Kidney tubule cell (primary cell): ENCODE measurements at regions not wholly inside any gene's neighbourhood (a gene's known extent, or its start where the extent isn't known, plus 50 kb on each side); places are given as distances from the start of the nearest gene placed in this dataset.

ENCODE experiments used
- DNase-seq: peaks from one replicate; pipeline ENCODE4 v3.0.0-alpha.2; 2018; ENCODE audit warnings: low spot score

DNA sequence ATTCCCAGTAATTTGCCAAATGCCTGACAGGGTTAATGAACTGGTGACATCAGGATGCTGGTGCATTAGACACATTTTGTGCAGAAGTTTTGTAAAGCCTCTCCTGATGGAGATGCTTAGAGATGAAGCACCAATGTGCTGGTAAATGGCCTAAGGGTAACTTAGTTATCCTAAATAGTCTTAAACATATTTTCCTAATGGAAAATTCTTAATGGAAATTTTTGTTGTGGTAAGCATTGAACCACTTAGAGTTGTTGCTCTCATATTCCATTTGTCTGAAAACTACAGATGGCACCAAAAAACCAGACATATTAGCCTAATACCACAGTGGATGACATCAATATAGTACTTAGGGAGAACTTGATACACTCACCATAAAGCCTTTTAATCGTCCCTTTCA is 154.5 kb upstream of the ANK2 start:
- DNase-seq, result no peak

DNA sequence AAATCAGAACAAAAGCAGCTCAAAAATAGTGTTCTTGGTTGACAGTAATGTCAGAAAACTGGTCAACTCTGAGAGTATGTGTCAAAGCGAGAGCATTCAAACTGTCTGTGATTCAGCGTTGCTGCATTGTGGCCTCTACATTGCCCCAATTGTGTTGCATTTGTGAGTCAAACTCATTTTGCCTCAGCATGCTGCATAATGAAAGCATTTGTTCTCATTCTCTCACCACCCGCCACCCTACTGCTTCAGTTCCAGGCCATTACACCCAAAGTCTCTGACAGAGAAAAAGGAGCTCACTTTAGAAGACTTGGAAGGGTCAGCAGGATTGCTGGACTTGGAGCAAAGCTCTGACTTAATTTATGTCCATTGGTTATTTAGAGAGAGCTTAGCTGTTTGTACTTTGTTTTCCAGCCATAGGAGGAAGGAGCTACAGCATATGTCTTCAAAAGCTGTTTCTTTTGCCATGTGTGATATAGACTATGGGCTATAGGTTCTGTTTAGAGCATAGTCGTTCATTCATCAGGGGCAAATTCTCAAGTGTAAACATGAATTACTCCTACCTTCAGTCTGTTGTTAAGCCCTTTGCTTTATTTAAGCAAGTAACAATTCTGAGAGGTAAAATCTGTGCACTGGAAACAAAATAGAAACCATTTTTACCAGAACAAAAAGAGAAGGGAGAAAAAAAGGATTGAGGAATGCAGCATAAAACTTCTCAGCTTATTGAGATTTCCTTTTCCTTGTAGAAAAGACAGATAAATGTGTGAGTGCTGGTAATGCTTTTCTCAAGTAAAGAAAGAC is 153.4 kb upstream of the ANK2 start:
- DNase-seq, result peak; percentile 74

DNA sequence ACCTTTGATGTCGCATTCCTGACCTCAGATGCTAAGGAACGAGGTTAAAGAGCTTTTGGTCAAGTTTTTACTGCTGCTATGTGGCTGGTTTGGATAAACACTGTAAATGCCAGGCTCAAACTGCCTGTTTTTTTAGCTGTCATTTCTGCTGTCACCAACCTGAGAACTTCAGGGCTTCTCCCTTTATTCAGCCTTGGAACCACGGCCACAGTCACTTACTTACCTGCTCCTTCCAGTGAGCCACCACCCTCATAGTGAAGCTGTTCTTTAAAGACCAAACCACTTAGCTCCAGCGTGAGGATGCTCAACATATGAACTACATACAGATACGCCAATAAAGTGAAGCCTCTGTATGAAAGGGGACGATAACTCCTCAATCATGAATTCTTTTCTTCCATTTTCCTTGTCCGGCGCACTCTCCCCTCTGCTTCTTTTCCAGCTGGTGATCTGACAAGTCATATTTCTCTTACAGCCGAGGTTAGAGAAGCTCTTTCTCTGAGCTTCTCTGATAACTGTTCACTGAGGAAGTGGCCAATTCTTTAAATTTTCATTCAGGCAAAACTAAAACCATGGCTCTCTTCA is 152.8 kb upstream of the ANK2 start:
- DNase-seq, result no peak

DNA sequence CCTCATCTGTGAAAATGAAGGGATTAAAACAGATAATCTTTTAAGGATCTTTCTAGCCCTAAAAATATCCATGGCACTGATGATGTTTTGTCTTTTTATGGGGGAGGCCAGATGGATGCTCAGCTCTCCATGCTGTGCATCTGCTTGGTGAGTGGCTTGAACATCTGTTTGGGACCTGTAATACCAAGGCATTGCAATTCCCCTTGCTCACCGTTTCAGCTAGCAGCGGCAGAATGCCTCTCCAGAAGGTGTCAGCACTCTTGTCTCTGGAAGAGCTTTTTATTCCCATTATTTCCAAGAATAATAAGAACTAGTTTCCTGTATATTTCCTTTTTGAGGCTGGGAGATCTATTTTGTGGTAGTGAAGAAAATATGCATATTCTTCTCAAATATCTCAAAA is 151.9 kb upstream of the ANK2 start:
- no peak for DNase-seq

DNA sequence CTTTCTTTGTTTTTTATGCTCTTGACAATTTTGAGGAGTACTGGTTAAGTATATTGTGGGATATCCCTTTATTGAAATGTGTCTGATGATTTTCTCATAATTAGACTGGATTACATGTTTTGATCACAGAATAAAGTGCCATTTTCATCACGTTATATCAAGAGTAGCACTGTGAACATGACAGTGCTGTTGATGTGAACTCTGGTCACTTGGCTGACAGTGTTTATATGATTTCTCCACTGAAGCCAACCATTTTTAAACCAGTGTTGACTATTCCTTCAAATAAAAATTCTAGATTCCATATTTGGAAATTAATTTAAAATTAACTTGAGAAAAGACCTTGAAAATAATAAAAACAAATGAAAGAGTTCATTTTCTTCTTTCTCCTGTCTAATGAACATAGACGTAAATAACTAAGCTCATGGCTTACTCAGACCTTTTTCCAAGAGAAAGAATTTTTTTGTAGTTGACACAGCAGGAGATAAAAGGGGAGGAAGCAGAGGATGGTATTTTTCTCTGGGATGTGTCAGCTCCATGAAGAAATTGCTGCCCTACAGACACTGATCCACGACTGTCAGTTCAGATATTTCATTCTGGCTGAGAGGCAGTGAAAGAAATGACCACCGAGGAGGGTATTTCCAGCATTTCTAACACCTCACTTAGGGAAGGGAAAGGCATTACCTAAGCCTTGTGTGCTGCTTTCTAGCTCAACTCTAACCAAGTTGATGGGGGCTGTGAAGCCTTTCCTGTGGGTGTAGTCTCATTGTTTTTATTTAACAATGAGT is 150.9 kb upstream of the ANK2 start:
- peak; percentile 76 for DNase-seq

DNA sequence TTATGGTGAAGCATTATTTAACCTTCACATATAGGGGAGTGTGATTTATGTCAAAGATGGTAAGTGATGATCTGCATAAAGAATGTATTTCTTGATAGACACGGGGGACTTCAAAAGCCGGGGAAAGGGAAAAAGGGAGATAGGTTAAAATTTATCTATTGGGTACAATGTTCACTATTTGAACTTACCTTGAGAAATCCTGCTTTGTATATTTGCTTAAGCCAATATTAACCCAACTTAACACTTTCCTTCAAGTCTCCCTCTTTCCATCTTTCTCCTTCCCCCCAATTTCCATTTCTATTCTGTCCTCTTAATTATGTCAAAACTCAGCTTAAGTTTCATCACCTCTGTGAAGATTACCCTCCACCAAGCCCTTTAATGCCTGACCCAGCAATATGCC is 149.0 kb upstream of the ANK2 start:
- no peak for DNase-seq

DNA sequence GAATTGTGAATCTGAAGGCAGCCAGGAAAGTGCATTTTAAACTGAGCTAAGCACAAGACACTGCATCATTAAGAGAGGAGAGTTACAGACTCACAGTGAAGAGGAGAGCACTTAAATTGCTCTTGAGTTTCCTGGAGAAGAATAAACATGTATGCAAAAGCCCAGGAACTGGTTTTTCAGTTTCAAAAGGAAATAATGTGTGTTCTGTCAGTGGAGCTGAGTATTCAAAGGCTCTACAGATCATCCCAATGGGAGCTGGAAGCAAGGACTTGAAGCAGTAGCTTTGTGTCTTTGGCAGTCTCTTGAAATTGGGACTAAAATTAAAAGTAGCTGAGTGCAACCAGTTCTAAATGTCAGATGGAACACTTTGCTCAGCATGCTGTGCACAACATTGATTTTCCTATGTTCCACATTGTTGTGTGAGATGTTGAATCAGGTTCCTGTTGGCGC is 147.5 kb upstream of the ANK2 start:
- no peak for DNase-seq

DNA sequence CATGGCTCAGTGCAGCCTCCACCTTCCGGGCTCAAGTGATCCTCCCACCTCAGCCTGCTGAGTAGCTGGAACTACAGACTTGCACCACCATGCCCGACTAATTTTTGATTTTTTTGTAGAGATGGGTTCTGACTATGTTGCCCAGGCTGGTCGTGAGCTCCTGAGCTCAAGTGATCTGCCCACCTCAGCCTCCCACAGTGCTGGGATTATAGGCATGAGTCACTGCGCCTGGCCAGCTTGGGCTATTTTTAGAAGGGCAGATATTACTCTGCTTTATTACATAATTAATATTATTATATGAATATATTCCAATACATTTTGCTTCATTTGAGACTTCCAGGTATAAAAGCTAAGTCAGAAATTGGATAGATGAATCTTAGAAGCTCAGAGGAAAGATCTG is 143.7 kb upstream of the ANK2 start:
- DNase-seq, result no peak

DNA sequence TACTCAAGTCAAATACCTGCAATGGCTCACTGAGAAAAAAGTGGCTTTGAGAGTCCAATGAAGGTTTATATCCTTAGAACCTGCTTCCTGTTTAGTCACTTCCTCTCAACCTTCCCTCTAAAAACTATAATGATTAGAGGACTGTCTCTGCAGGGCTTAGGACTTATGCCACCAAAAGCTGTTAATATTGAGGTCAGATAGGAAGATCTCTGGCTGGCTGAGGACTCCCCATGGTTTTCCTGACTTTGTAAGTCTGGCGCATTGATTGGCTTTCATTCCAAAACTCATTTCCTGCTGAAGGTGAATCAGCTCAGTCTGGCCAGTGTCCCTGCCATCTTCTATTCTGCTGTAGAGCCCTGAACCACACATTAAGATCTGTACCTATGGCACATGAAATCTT is 140.9 kb upstream of the ANK2 start:
- DNase-seq, result peak; percentile 42

DNA sequence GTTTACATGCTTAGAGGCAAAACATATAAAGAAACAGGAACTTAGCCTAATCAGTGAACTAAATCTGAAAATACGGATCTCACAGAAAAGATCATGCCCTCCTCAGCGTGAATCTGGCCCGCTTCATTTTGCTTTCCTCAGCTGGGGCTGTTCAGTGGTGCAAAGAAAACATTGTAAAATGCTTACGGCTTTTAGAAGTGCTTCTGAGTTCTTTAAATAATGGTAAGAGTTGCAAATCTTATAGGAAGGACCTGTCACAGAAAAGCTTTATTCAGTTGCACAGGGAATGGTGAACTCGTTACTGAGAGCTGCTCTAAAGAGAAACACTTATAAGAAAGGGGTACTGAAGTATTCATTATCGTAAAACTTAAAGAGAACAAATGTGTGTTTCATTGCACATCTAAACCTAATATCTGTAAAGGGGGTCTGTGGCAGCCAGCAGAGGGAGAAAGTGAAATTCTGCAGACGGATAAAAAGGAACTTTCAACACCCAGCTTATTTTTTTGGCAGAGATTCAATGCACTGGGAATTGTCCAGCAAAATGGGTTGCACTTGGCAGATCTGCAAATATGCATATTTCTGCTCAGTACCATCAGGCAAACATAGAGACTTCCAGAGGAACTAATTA is 139.2 kb upstream of the ANK2 start:
- peak; percentile 5 for DNase-seq

DNA sequence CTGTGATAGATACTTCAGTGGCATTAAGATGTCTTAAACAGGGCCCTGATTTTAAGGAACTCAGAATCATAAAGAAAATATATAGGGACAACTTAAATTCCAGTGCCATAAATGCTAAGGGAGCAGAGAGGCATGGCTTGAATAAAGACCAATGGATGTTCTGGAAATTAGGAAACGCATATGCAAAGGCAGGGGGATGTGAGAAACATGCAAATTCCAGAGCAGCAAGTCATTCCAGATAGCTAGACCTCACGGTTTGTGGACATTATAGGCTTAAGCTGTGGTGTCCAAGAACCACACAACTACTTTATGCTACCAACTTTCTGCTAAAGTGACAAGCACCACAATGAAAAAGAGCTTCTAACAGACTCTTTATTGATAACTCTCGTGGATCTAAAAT is 132.6 kb upstream of the ANK2 start:
- peak; percentile 11 for DNase-seq

DNA sequence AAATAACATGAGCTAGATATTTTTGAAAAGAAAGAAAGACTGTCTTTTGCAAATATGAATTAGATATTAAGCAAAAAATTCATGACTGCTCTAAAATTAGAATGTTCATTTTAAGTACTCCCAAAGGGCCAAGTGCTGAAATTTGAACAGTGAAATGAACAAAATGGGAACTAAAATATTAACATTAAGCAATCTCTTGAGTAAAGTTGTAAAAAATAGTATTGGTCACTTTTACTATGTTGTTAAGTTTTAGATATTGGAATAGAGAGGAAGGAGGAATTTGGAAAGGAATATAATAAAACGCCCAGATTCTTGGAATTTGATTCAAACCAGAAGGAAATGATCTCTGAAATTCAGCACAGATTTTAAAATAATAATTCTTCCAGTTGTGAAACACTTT is 125.9 kb upstream of the ANK2 start:
- no peak for DNase-seq

DNA sequence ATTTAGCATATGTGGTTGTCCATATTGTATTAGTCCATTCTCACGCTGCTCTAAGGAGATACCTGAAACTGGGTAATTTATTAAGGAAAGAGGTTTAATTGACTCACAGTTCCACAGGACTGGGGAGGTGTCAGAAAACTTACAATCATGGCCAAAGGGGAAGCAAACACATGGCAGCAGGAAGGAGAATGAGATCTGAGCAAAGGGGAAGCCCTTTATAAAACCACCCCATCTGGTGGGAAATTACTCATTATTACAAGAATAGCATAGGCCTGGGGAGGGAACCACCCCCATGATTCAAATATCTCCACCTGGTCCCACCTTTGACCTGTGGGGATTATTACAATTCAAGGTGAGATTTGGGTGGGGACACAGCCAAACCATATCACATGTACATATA is 122.6 kb upstream of the ANK2 start:
- DNase-seq, result no peak

DNA sequence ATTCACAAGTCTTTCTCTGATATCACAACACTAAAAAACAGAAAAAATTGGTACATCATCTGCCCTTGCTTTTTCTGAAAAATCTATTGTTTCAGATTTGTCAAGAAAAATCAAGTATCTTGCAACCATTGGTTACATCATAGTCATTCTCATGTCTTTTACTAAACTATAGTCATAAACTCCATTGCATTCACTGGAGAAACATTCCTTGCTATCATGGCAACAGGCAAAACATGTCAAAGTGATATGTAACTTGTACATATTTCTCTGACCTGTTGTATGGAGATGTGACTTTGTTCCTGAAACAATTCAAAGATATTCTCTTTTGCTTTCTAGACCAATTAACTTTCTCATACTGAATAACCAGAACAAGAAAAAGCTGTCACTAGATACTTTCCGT is 121.9 kb upstream of the ANK2 start:
- DNase-seq, result no peak

DNA sequence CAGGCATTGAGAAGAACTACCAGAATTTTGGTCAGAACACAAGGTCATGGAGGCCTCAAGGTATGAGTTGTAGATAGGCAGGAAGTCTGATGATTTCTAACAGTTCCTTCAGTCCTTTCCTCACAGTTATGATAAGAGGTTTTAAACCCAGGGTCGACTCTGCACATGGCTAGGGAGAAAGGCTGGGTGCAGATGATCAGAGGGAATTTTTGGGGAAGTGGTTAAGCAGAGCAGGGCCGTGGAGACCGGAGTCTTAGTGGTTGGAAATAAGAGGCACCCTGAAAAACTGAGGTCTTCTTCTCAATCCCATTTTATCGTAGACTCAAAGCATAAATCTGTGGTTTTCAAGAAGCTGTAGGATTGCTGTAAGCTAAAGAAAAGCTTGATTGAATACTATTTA is 118.5 kb upstream of the ANK2 start:
- DNase-seq, result no peak

DNA sequence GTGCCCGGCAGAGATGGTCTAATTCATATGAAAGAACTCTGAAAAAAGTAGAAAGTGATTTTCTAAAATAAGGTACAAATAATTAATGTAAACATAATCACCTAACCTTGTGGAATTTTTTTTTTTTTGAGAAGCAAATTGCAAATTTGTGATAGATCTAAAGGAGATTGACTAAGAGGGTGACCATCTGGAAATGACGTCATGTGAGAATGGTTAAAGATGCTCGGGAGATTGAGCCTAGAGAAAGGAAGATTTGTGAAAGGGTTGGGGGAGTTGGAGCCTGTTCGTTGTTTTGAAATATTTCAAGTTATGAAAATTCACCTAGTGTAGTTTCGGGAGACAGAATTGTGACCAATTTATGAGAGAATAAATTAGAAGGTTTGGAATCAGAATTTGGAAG is 115.7 kb upstream of the ANK2 start:
- DNase-seq, result no peak

DNA sequence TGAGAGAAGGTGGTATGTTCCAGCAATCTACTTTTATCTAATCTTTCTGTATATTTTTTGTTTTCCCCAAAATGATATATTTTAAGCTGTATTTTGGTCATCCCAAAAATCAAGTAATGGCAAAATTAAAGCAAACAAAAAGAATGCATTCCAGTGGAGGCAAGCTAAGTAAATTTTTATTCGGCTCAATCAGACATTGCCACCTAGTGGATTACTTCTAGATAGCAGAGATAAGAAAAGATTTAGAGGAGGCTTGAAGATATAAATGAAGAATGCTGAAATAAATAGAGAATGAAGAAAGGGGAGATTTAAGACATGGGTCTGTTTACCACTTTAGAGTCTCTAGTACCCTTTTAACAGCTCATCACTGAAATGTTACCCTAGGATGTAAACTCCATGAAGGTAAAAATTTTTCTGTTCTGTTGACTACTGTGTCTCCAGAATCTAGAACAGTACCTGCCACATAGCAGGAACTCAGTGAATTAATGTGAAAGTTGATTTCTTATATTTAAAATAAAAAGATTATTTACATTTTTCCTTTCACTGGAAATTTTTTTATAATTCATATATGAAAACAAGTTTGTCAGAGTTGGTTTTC is 110.9 kb upstream of the ANK2 start:
- peak; percentile 56 for DNase-seq

DNA sequence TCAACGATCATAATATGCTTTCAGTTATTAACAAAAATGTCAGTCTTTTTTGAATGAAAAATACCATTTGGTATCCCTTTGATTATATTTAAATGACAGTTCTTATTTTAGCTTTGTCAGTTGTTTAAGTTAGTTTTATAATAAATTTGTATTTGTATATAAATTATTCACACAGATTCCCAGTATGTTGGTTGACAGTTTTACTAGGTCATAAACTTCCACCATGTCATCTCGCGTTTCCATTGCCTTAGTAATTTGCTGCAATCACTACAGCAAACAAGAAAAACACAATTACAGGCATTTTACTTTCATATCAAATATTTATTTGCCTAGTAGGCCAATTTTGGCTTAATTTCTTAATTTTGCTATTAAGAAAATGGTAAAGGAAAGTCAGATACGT is 109.6 kb upstream of the ANK2 start:
- no peak for DNase-seq

DNA sequence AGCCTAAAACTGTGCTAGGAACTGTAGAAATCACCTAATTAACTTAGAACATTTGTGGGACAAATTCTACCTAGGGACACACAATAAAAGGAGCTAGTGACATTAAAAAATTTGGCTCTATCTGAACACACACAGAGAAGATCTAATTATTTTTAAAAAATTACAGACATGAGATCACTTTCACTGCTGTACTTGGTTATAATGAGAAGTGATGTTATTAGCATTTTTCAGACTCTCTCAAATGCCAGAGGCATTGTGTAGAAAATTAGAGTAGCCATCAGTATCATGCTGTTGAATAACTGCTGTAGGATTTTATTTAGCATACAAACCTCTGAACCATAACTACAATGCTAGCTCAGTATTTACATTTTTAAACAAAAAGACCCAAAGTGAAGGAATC is 109.1 kb upstream of the ANK2 start:
- no peak for DNase-seq

DNA sequence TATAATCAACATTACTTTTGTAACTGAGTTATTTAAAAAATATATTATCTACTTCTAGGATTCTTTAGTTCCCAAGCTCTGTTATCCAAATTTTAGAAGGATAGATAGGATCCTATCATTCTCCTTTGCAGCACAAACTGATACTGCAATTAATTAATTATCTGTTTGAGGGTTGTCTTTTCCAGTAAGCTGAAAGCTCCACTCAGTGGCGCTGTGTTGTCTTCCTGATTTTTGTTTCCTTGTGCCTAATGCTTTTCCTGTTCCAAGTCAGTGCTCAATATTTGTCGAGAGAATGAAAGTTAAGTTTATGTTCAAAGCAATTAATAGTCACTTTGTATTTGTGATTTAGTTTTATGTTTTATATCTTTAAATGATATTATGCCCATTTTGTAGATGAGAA is 107.4 kb upstream of the ANK2 start:
- DNase-seq, result no peak

DNA sequence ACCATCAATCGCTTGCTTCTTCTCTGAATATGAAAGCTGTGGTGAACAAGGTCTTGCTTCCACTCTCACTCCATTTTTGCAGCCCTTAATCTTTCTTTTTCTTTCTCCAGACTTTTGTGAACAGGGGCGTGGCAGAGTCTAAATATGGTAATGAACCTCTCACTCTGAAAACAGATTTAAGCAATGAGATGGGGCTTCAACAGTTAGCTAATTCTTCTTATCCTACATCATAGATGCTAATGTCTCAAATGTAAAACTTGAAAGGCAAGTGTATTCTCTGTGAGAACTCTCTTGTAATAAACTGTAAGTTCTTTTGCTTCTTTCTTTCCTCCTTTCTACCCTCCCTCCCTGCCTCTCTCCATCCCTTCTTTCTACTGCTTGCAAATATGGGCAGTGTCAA is 106.5 kb upstream of the ANK2 start:
- DNase-seq, result no peak

DNA sequence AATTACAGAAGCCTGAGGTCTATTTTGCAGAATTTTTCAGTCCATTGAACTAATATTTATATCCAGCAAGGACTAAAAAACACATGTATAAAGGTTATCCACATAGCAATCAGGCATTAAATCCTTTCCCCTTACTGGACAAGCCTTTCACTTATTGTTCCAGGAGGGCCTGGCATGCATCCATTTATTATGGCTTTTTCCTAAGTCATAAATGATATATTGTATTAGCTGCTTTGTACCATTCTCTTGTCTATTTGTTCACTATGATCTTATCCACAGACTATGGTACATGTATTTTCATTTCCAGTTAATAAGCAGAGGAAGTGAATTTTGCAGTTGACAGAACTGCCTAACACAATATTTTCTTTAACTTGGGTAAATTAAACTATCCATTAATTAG is 105.4 kb upstream of the ANK2 start:
- DNase-seq, result no peak
